GM12891 (cell line): ENCODE measurements at regions not wholly inside any gene's neighbourhood (a gene's known extent, or its start where the extent isn't known, plus 50 kb on each side); places are given as distances from the start of the nearest gene placed in this dataset.

ENCODE experiments used
- DNase-seq: peaks from one replicate; pipeline ENCODE4 v3.0.0; 2011; ENCODE audit warnings: low spot score; ENCODE audit not compliant: insufficient read length
- FAIRE-seq: peaks from 2 replicates; lab custom pipeline; 2011; peaks lifted over from hg19 to GRCh38; lab: Jason Lieb, UNC
- PAX5 ChIP-seq: IDR thresholded peaks from 2 replicates; pipeline ENCODE4 v1.6.1; 2011; ENCODE audit warnings: low read length, moderate library complexity, mild to moderate bottlenecking; ENCODE audit not compliant: insufficient read depth, severe bottlenecking
- POLR2A ChIP-seq: IDR thresholded peaks from 2 replicates; pipeline ENCODE4 v1.6.1; 2011; ENCODE audit warnings: low read depth, low read length, control low read depth
- POLR2AphosphoS5 ChIP-seq: IDR thresholded peaks from 2 replicates; pipeline ENCODE4 v1.6.1; 2011; ENCODE audit warnings: low read depth, low read length, control low read depth
- POU2F2 ChIP-seq: IDR thresholded peaks from 2 replicates; pipeline ENCODE4 v1.6.1; 2011; ENCODE audit warnings: low read depth, mild to moderate bottlenecking, control low read depth, low read length, moderate library complexity
- SPI1 ChIP-seq: IDR thresholded peaks from 2 replicates; pipeline ENCODE4 v1.6.1; 2011; ENCODE audit warnings: low read depth, low read length, control low read depth
- TAF1 ChIP-seq: IDR thresholded peaks from 2 replicates; pipeline ENCODE4 v1.6.1; 2011; ENCODE audit warnings: low read depth, low read length, control low read depth

DNA sequence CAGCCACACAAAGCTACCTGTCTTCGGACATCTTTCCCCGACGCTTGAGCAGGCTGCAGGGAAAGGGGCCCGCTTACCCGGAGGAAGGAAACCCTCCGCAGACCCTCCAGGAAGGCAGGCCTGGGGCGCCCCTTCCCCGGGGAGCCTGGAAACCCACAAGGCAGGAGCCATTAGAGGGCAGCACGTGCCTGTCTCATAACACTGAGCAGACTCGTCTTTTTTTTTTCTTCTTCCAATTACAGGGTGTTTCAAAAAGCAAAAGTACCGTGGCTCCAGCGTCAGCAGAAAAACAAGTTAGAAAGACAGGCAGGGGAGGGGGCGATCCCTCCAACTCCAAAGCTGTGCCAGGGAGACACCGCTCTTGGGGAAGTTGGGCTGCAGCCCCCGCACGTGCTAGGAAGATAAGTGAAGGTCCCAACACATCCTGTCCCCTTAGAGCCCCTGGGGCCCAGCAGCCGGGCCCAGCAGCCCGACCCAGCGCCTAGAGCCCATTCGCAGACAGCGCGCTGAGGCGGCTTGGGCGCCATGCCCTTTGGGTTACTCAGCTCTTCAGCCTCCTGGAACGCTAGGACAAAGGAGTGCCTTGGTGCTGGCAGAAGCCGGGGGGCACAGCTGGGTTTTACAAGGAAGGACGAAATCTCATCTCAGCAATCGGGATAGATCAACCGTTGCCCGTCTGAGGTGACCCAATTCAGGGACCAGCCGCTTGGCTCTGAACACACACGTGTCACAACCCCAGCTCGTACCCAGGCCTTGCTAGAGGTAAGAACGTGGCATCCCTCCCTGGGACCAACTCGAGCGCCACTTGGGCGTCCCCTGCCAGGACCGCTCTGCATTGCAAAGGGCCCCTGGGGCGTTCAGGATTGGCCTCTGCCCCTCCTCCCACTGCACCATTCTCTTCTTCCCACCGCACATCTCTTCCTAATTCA, 136.3 kb downstream of the LY86 start:
- DNase-seq (peak; percentile 62), FAIRE-seq (no peak)
- TF ChIP-seq TAF1 (no peak), PAX5 (no peak), POLR2AphosphoS5 (no peak), POLR2A (no peak), SPI1 (no peak), POU2F2 (peak; percentile 30; the same call in 1 of the 2 replicates)

- TF ChIP-seq PAX5 (no peak), TAF1 (no peak), POLR2AphosphoS5 (no peak), POLR2A (no peak), SPI1 (no peak), POU2F2 (no peak)
- DNase-seq (no peak), FAIRE-seq (no peak)
Measured at GRCh38 chr6:6725468-6726209, 137.1 kb downstream of the LY86 start.

DNA sequence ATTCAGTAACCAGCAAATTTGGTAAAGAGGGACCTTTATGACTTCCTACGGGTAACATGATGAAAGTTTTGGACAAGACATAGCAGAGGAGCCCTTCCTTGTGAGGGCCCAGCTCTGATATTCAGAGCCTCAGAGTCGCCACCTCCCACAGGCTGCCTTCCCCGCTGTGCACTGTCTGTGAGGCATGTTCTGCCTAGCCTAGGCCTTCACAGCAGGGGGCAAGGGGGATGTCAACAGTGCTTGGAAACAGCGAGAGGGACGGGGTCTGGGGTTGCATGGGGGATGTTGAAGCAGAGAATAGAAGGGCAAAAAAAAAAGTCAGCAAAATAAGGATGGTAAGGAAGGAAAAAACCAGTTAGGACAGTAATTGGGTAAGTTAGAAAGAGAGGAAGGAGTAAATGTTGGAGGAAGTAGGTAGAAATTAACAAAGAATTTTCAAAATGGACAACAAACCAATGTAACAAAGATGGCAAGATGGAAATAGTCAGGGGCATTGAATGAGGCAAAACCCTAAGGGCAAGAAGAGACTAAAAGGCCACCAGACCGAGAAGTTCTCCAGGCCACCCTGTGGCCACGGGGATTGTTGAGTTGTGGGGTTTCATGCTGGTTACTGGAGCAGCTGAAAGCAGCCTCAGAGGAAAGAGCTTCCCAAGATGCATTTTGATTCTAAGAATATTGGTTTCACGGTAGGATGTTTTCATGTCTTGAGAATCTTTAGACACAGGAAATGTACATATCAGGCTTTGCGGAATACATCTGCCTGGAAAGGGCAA, 139.8 kb downstream of the LY86 start:
- TF ChIP-seq SPI1 (no peak), POLR2AphosphoS5 (no peak), POLR2A (no peak), TAF1 (no peak), POU2F2 (no peak), PAX5 (no peak)
- DNase-seq (no peak), FAIRE-seq (no peak)

DNA sequence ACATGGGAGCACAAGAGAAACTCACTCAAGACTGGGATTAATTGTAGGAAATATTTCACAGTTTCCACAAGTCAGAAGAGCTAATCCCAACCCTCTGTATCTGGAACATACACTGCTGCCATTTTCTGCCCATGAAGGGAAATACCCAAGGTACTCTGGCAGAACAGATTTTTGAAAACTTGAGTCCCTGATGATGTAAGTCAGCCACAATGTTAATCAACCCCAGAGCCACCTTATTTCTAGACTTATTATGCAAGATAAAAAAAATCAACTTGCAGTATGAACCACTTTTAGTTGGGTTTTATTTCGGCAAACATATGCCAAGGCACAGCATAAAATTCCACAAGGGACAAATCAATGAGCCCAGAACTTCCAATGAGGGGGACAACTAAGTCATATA, 141.5 kb downstream of the LY86 start:
- no peak for DNase-seq
- TF ChIP-seq POU2F2, result no peak
- TF ChIP-seq SPI1, result no peak
- TF ChIP-seq PAX5, result no peak
- no peak for TF ChIP-seq POLR2A
- TF ChIP-seq POLR2AphosphoS5, result no peak
- no peak for TF ChIP-seq TAF1
- no peak for FAIRE-seq

DNA sequence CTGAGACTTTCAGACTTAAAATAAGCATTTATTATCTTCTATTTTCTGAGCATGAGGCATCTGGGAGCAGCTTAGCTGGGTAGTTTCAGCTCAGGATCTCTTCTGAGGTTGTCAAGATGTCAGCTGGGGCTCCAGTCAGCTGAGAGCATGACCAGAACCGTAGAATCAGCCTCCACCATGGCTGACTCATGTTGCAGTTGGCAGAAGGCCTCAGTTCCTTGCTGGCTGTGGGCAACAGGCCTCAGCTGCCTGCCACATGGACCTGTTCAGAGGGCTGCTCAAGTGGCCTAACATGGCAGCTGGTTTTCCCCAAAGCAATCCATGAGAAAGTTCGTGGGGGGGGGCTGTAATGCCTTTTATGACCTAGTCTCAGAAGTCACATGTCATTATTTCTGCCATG, 142.3 kb downstream of the LY86 start:
- no peak for TF ChIP-seq TAF1
- TF ChIP-seq POLR2AphosphoS5, result no peak
- no peak for TF ChIP-seq POLR2A
- no peak for TF ChIP-seq SPI1
- no peak for TF ChIP-seq POU2F2
- TF ChIP-seq PAX5, result no peak
- FAIRE-seq (no peak), DNase-seq (no peak)

DNA sequence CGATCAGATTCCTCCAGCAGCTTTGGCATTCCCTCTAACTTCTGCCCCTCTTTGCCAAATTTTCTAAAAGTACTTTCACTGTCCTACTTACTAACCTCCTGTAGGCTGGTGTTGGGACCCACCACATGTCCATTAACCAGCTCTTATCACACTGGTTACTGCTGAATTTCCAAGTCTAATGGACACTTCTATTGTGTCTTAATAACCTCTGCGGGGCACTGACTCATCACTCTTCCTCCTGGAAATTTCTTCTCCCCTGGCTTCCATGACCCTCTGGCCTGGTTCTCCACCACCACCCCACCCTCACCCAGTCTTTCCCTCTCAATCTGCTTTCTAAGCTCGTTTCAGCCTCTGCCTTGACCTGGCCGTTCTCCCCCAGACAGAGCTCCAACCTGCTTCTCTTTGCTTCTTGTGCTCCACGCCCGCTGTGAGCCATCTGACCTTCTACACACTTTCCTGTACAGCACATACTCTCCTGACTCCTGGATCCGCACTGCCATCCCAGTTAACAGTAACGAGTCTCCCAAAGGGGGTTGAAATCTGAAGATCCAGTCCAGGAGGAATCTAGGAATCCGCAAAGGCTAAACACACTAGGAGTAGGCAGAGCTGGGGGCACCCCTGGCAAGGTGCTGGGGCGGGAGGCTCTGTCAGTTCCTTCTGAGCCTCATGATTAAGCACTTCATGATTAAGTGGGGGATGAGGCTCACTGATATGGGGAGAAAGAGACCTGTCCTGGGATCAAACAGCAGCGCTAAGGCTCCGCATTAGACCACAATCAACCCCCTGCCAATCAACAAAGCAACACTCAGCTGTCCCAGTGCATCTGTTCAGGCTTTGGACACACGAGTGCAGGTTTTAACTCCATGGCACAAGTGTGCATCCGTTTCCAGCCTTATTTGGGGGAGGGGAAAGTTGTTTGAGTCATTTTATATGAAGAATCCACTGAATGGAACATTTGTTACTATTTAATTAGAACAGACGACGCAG, 146.3 kb downstream of the LY86 start:
- FAIRE-seq, result no peak
- TF ChIP-seq POLR2A, result no peak
- TF ChIP-seq TAF1, result no peak
- no peak for TF ChIP-seq POLR2AphosphoS5
- no peak for TF ChIP-seq SPI1
- no peak for TF ChIP-seq PAX5
- TF ChIP-seq POU2F2, result no peak

GRCh38 chr6:6736791-6737654, 148.5 kb downstream of the LY86 start:
- peak; percentile 55 for DNase-seq
- FAIRE-seq, result no peak
- TF ChIP-seq PAX5, result no peak
- TF ChIP-seq POU2F2, result no peak

More for the DNA sequence above, 146.3 kb downstream of the LY86 start:
- DNase-seq, result no peak

GRCh38 chr6:6737671-6738070, 149.2 kb downstream of the LY86 start:
- TF ChIP-seq SPI1, result no peak
- TF ChIP-seq POLR2A, result no peak
- no peak for TF ChIP-seq PAX5
- no peak for TF ChIP-seq POLR2AphosphoS5
- DNase-seq (no peak), FAIRE-seq (no peak)
